Neural progenitor cell (in vitro differentiated cells): ENCODE measurements at regions not wholly inside any gene's neighbourhood (a gene's known extent, or its start where the extent isn't known, plus 50 kb on each side); places are given as distances from the start of the nearest gene placed in this dataset.

Experiments used
- DNase-seq: peaks from one replicate; pipeline ENCODE4 v3.0.0-alpha.2; 2016; ENCODE audit warnings: low spot score
- H2AFZ ChIP-seq: fragments of 200-600 bp; sonication (generic); replicated peaks from 2 replicates; pipeline ENCODE4 v1.6.1; 2016; ENCODE audit warnings: antibody characterized with exemption
- H3F3A ChIP-seq: fragments of 200-600 bp; sonication (generic); 2 replicates; pipeline ENCODE4 v1.6.1; 2016; ENCODE audit warnings: antibody characterized with exemption, low read depth
- H3K27ac ChIP-seq: fragments of 200-600 bp; sonication (generic); 2 replicates; pipeline ENCODE4 v1.5.1; 2016; ENCODE audit warnings: mild to moderate bottlenecking
- H3K27me3 ChIP-seq: fragments of 200-600 bp; sonication (generic); 2 replicates; pipeline ENCODE4 v1.6.1; 2016; ENCODE audit warnings: mild to moderate bottlenecking, moderate library complexity
- H3K36me3 ChIP-seq: fragments of 200-600 bp; sonication (generic); 2 replicates; pipeline ENCODE4 v1.5.1; 2016
- H3K4me1 ChIP-seq: fragments of 200-600 bp; sonication (generic); 2 replicates; pipeline ENCODE4 v1.6.1; 2016; ENCODE audit warnings: mixed run types
- H3K4me2 ChIP-seq: fragments of 200-600 bp; sonication (generic); 2 replicates; pipeline ENCODE4 v1.6.1; 2016
- H3K4me3 ChIP-seq: fragments of 200-600 bp; sonication (generic); 2 replicates; pipeline ENCODE4 v1.5.1; 2016
- H3K79me2 ChIP-seq: fragments of 200-600 bp; sonication (generic); 2 replicates; pipeline ENCODE4 v1.6.1; 2016; ENCODE audit warnings: low read depth
- H3K9ac ChIP-seq: fragments of 200-600 bp; sonication (generic); 2 replicates; pipeline ENCODE4 v1.6.1; 2016
- H3K9me3 ChIP-seq: fragments of 200-600 bp; sonication (generic); 2 replicates; pipeline ENCODE4 v1.5.1; 2016; ENCODE audit warnings: low read depth
- H4K20me1 ChIP-seq: fragments of 200-600 bp; sonication (generic); 2 replicates; pipeline ENCODE4 v1.6.1; 2016; ENCODE audit warnings: low read depth
- H3K27ac Mint-ChIP-seq: 3 replicates; pipeline ENCODE4 v1.8.0; 2021; ENCODE audit warnings: mixed read lengths
- H3K27me3 Mint-ChIP-seq: 2 replicates; pipeline ENCODE4 v1.8.0; 2022; ENCODE audit warnings: low read depth, mild to moderate bottlenecking, inconsistent platforms, moderate library complexity, mixed read lengths; ENCODE audit not compliant: insufficient read depth
- H3K36me3 Mint-ChIP-seq: 3 replicates; pipeline ENCODE4 v1.8.0; 2021; ENCODE audit warnings: mixed read lengths
- H3K4me1 Mint-ChIP-seq: 3 replicates; pipeline ENCODE4 v1.8.0; 2021; ENCODE audit warnings: mixed read lengths
- H3K4me3 Mint-ChIP-seq: 3 replicates; pipeline ENCODE4 v1.8.0; 2021; ENCODE audit warnings: mild to moderate bottlenecking, moderate library complexity, mixed read lengths
- H3K9me3 Mint-ChIP-seq: 3 replicates; pipeline ENCODE4 v1.8.0; 2020; ENCODE audit warnings: mixed read lengths
- EZH2 ChIP-seq: fragments of 200-600 bp; sonication (generic); IDR thresholded peaks from 2 replicates; pipeline ENCODE4 v1.6.1; 2017; ENCODE audit warnings: antibody characterized with exemption, mild to moderate bottlenecking, moderate library complexity
- EZH2phosphoT487 ChIP-seq: fragments of 200-600 bp; sonication (generic); IDR thresholded peaks from 2 replicates; pipeline ENCODE4 v1.6.1; 2017; ENCODE audit warnings: antibody characterized with exemption
- TF ChIP-seq, protein P1 (sequence below): fragments of 200-600 bp; sonication (generic); IDR thresholded peaks from 2 replicates; pipeline ENCODE4 v1.5.1; 2017; ENCODE audit warnings: antibody characterized with exemption, mild to moderate bottlenecking

DNA sequence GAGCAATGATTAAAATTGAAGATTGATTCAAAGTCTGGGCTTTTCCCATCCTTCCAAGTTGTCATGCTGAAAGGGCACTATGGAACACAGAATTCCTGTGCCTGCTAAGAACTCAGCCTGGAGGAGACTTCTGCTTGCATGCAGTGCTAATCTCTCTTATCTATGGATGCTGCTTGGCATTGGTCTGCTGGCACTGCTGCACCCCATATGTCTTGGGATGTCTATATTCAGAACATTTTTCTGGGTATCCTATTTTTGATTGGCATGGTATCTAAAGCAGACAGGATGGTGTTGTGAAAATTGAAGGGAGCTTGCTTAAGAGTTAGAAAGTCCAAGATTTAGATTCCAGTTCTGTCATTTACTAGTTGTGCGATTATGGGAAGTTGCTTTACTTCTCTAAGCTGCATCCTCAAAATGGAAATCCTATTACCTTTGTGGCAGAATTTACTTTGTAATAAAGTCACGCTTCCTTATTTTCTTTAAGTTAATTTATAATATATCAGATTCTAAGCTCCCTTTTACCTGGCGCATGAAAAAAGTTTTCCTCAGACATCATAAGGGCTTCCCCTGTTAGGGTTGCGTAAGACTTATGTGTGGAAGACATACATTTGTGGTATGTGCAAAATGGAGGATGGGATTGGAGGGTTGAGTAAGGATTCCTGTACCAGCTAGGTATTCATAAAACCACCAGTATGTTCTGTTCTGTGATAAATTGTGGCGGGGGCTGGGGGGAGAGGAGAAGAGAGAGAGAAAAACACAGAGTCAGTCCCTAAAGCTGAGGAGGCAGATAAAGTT lies 254.0 kb downstream of the DMAC1 start:
- Histone ChIP-seq H3K9me3 (no peaks in the 10 kb centered on the region), H3K4me3 (no peak overlapping the region), H3K36me3 (no peaks in the 10 kb centered on the region), H3K4me1 (peaks cover 53% of the 10 kb centered on the region), H3K4me2 (no peak overlapping the region), H2AFZ (no peak overlapping the region), H3K9ac (no peak overlapping the region), H3K27ac (no peak overlapping the region), H3F3A (peaks cover 21% of the 10 kb centered on the region), H3K27me3 (no peaks in the 10 kb centered on the region), H3K79me2 (no peaks in the 10 kb centered on the region), H4K20me1 (no peaks in the 10 kb centered on the region)
- no peaks in the 10 kb centered on the region for H3K36me3 Mint-ChIP-seq
- peaks cover 2% of the 10 kb centered on the region for H3K27me3 Mint-ChIP-seq
- no peak for DNase-seq
- TF ChIP-seq EZH2phosphoT487 (no peak), EZH2 (no peak)
- TF ChIP-seq, protein P1, sequence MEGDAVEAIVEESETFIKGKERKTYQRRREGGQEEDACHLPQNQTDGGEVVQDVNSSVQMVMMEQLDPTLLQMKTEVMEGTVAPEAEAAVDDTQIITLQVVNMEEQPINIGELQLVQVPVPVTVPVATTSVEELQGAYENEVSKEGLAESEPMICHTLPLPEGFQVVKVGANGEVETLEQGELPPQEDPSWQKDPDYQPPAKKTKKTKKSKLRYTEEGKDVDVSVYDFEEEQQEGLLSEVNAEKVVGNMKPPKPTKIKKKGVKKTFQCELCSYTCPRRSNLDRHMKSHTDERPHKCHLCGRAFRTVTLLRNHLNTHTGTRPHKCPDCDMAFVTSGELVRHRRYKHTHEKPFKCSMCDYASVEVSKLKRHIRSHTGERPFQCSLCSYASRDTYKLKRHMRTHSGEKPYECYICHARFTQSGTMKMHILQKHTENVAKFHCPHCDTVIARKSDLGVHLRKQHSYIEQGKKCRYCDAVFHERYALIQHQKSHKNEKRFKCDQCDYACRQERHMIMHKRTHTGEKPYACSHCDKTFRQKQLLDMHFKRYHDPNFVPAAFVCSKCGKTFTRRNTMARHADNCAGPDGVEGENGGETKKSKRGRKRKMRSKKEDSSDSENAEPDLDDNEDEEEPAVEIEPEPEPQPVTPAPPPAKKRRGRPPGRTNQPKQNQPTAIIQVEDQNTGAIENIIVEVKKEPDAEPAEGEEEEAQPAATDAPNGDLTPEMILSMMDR = no peak
- H3K9me3 Mint-ChIP-seq = no peaks in the 10 kb centered on the region
- peaks cover 3% of the 10 kb centered on the region for H3K4me1 Mint-ChIP-seq
- no peak overlapping the region for H3K27ac Mint-ChIP-seq
- H3K4me3 Mint-ChIP-seq = no peak overlapping the region

DNA sequence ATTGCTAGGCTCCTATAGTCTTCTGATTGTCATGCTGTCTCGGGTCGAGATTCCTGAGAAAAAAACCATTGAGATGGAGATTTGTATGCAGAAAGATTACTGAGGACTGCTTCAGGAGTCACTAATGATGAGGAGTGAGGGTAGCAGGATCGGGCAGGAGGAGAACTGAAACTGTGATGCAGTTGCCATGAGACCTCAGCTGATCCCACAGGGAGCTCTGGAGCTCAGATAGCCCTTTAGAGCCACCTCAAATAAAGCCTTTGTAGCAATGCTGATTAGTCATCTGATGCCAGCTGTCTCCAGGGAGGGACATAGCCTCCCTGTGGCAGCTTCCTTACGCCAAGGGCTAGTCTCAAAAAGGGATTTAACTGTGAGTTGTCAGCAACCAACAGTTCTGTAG lies 256.9 kb downstream of the DMAC1 start:
- H3K27me3 Mint-ChIP-seq = peaks cover 2% of the 10 kb centered on the region
- H3K4me3 Mint-ChIP-seq = no peak overlapping the region
- H3K9me3 Mint-ChIP-seq = no peaks in the 10 kb centered on the region
- DNase-seq = peak; percentile 40
- H3K27ac Mint-ChIP-seq = no peak overlapping the region
- Histone ChIP-seq H3K27me3 (no peaks in the 10 kb centered on the region), H3K4me1 (peaks cover 30% of the 10 kb centered on the region), H3K9me3 (no peaks in the 10 kb centered on the region), H3K79me2 (no peaks in the 10 kb centered on the region), H3K4me3 (no peak overlapping the region), H3K9ac (no peak overlapping the region), H4K20me1 (no peaks in the 10 kb centered on the region), H3F3A (peaks cover 14% of the 10 kb centered on the region), H2AFZ (no peak overlapping the region), H3K4me2 (peak overlapping the region; percentile 49), H3K36me3 (no peaks in the 10 kb centered on the region), H3K27ac (no peak overlapping the region)
- H3K4me1 Mint-ChIP-seq = no peaks in the 10 kb centered on the region
- TF ChIP-seq EZH2 (no peak), EZH2phosphoT487 (no peak)
- TF ChIP-seq, protein P1 = no peak
- no peaks in the 10 kb centered on the region for H3K36me3 Mint-ChIP-seq

DNA sequence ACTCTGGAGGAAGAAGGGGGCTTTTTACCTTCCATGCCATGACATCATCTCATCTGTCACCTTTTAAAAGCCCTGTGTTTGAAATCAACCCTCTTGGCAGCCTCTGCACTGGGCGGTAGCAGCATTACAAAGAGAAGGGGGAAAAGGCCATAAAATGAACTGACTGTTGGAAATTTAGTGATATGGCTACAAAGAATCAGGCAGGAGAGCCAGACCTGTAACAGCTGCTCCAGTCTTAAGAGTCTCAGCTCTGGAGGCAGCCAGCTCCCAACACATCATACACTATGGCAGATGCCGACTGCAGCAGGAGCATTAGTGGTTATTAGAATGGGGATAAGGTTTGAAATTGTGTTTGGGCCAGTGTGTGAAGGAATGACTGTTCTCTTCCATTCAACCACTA lies 257.5 kb downstream of the DMAC1 start:
- no peak overlapping the region for H2AFZ ChIP-seq
- H3K27ac Mint-ChIP-seq = no peak overlapping the region
- no peak overlapping the region for H3K27ac ChIP-seq
- no peaks in the 10 kb centered on the region for H4K20me1 ChIP-seq
- H3F3A ChIP-seq = peaks cover 14% of the 10 kb centered on the region
- no peak overlapping the region for H3K4me2 ChIP-seq
- no peak overlapping the region for H3K4me3 Mint-ChIP-seq
- H3K27me3 ChIP-seq = no peaks in the 10 kb centered on the region
- H3K4me1 ChIP-seq = peaks cover 27% of the 10 kb centered on the region
- H3K4me3 ChIP-seq = no peak overlapping the region
- no peaks in the 10 kb centered on the region for H3K9me3 Mint-ChIP-seq
- no peaks in the 10 kb centered on the region for H3K36me3 Mint-ChIP-seq
- peaks cover 2% of the 10 kb centered on the region for H3K27me3 Mint-ChIP-seq
- H3K79me2 ChIP-seq = no peaks in the 10 kb centered on the region
- no peaks in the 10 kb centered on the region for H3K9me3 ChIP-seq
- H3K9ac ChIP-seq = no peak overlapping the region
- no peaks in the 10 kb centered on the region for H3K36me3 ChIP-seq
- no peak for TF ChIP-seq EZH2phosphoT487
- TF ChIP-seq EZH2 = no peak
- TF ChIP-seq, protein P1 = no peak
- H3K4me1 Mint-ChIP-seq = no peaks in the 10 kb centered on the region
- DNase-seq = no peak
